GM18505 (cell line): ENCODE measurements at regions not wholly inside any gene's neighbourhood (a gene's known extent, or its start where the extent isn't known, plus 50 kb on each side); places are given as distances from the start of the nearest gene placed in this dataset.
"Not testable (repeated sequence)": the region's sequence is repeated elsewhere in the genome, so short reads cannot be mapped to it uniquely, and the experiment has no call there.

ENCODE experiments used
- ATAC-seq: cut with Tn5 transposase; IDR thresholded peaks from one replicate; pipeline ENCODE4 v1.9.1; 2021; ENCODE audit not compliant: unreplicated experiment
- POLR2A ChIP-seq: IDR thresholded peaks from 4 replicates; pipeline ENCODE4 v1.6.1; 2011; ENCODE audit warnings: borderline replicate concordance; ENCODE audit not compliant: insufficient read depth, insufficient read length; ENCODE audit errors: extremely low read depth

- ATAC-seq, result no peak
- no peak for TF ChIP-seq POLR2A
Measured at GRCh38 chr1:224061436-224061835, 52.5 kb upstream of the FBXO28 start.

DNA sequence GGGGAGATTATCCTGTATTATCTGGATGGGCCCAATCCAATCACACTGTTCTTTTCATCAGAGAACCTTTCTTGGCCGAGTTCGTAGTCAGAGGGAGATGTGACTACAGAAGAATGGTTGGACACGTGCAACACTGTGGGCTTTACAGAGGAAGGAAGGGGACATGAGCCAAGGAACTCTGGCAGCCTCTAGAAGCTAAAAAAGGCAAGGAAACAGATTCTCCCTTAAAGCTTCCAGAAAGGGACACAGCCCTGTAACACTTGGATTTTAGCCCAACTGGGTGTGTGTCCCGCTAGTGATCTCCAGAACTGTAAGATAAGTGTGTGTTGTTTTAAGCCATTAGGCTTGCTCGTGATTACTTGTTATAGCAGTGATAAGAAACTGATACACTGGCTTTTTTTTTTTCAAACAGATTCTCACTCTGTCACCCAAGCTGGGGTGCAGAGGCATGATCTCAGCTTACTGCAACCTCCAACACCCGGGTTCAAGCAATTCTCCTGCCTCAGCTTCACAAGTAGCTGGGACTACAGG lies 53.9 kb upstream of the FBXO28 start:
- TF ChIP-seq POLR2A, result no peak
- no peak for ATAC-seq

DNA sequence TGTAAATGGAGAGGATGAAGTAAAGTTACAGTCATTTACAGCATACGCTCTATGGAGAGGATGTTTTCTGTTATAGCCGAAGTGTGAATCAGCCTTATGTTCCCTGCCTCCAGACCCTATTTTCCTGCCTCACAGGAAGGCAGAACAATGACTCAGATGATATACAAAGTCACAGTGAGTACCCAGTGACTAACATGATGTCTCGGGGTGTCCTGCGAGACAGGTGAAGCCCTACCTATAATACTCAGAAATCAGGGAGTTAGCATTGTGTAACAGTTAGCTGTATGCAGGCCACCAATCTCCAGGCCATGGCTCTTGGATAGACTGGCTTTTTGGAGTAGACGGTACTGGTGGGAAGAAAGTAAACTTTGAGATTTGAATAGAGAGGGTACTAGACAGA lies 55.6 kb upstream of the FBXO28 start:
- no peak for ATAC-seq
- no peak for TF ChIP-seq POLR2A

- TF ChIP-seq POLR2A, result no peak
- no peak for ATAC-seq
Measured at GRCh38 chr1:224057461-224058199, 56.3 kb upstream of the FBXO28 start.

GRCh38 chr1:224054611-224055010 lies 59.3 kb upstream of the FBXO28 start:
- no peak for TF ChIP-seq POLR2A
- ATAC-seq, result no peak

GRCh38 chr1:224054012-224054411 lies 59.9 kb upstream of the FBXO28 start:
- no peak for ATAC-seq
- no peak for TF ChIP-seq POLR2A

GRCh38 chr1:224053456-224053855 lies 60.5 kb upstream of the FBXO28 start:
- ATAC-seq, result no peak

DNA sequence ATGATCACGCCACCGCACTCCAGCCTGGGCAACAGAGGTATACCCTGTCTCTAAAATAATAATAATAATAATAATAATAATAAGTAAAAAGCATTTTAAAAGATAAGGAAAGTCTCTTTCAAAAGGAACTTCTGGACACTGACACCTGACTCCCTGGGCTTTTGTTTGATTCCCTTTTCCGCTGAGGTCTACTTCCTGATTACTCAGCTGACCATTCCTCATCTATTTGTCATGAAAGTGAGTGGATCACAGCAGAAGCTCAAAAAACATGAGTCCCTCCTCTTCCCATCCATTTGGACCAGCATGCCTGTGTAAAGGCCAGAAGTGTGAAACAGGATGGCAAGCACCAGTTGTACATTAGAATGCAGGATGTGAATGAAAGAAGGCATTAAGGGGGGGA lies 61.1 kb upstream of the FBXO28 start:
- TF ChIP-seq POLR2A, result no peak

More at GRCh38 chr1:224053456-224053855, 60.5 kb upstream of the FBXO28 start:
- TF ChIP-seq POLR2A, result no peak

GRCh38 chr1:224051782-224052181 lies 62.1 kb upstream of the FBXO28 start:
- not testable (repeated sequence) for ATAC-seq

More for the DNA sequence above, 61.1 kb upstream of the FBXO28 start:
- ATAC-seq, result no peak

- ATAC-seq, result no peak
- TF ChIP-seq POLR2A, result no peak
Measured at GRCh38 chr1:224051086-224051406, 62.9 kb upstream of the FBXO28 start.

DNA sequence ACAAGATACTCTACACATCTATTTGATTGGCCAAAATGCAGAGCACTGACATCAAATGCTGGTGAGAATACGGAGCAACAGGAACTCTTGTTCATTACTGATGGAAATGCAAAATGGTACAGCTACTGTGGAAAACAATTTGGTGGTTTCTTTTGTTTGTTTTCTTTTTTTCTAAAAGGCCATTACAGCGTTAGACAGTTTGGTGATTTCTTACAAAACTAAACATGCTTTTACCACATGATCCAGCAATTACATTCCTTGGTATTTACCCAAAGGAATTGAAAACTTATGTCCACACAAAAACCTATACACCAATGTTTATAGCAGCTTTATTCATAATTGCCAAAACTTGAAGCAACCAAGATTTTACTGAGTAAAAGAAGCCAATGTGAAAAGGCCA lies 66.4 kb upstream of the FBXO28 start:
- no peak for ATAC-seq
- TF ChIP-seq POLR2A, result no peak

DNA sequence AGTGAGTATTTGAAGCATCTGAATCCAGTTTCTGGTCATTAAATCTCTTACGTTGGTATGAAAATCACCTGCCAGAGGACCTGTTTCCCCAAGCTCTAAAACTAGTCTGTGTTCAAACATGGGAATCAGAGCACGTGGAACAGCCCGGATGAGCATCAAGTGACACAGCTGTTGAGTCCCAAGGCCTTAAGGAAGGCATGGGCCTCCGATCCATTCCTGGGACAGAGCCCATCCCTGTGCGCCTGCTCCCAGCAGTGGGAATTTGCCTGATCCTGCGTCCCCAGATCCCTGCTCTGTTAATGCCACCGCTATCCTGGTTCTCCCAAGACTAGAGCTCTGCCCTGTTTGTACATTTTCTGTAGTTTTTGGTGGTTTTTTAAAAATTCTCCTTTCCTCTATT lies 68.4 kb upstream of the FBXO28 start:
- no peak for ATAC-seq

DNA sequence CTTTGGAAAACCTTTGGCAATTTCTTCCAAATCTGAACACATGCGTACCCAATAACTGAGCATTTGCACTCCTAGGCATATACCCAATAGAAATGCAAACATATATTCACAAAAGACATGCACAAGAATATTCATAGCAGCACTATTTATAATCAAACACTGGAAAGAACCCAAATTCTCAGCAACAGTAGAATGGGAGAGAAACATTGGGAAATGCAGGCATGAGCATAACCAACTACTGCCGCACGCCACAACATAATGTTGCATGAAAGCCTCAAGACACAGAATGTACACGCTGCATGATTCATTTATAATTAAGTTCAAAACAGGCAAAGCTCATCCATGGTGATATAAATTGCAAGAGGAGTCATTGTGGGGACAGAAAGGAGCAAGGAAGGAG lies 69.5 kb upstream of the FBXO28 start:
- TF ChIP-seq POLR2A, result no peak
- no peak for ATAC-seq

More for the DNA sequence above, 68.4 kb upstream of the FBXO28 start:
- no peak for TF ChIP-seq POLR2A

DNA sequence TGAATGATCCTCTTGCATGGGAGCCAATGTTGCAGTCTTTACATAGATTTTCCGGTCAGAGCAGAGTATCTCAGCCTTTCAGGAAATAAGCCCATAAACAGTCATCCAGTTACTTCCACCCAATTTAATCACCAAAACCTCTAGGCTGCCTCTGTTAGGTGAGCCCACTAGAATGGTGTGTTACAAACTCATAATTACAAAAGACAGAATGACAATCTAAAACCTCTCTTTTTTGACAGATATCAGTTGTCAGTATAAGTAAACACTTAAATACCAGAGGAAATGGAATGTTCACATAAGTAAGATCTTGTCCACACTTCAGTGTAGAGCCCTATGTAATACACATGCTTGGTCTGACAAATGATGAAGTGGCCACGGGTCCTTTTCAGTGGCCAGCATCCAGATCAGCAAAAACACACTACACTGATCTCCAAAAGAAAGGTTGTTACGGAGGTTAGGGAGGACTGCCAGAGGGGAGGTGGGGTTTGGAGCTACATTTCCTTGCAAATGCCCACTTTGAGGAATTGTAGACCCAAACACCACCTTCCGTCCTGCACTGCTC lies 71.3 kb upstream of the FBXO28 start:
- no peak for ATAC-seq
- TF ChIP-seq POLR2A, result no peak
